NT2/D1 (cell line): ENCODE measurements at regions not wholly inside any gene's neighbourhood (a gene's known extent, or its start where the extent isn't known, plus 50 kb on each side); places are given as distances from the start of the nearest gene placed in this dataset.

Experiments used
- SUZ12 ChIP-seq: IDR thresholded peaks from 2 replicates; pipeline ENCODE4 v1.6.1; 2011; ENCODE audit not compliant: insufficient read length, insufficient read depth; ENCODE audit errors: extremely low read depth
- YY1 ChIP-seq: IDR thresholded peaks from 2 replicates; pipeline ENCODE4 v1.6.1; 2011; ENCODE audit not compliant: insufficient read length, insufficient read depth
- ZNF274 ChIP-seq: IDR thresholded peaks from 2 replicates; pipeline ENCODE4 v1.6.1; 2011; ENCODE audit warnings: mild to moderate bottlenecking, low read depth, low read length

DNA sequence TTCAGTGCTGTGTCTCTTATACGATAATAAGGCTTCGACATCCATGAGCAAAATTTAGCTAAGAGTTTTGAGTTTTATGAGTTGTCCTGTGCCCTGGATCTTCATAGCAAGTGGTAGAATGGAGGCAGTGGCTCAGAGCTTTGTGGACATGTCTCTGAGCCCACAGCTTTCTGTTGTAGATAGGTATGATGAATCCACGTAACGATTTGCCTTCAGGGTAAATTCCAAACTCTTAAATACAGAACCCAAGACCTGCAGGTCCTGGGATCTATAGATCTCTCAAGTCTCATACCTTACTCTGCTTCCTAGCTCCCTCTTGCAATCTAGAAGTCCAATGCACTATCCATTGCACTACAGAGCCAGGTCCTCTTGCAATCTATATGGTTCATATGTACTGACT is 59.5 kb upstream of the TLE4 start:
- TF ChIP-seq YY1 (no peak), SUZ12 (no peak), ZNF274 (no peak)
